DOHH2 (cell line): ENCODE measurements at regions not wholly inside any gene's neighbourhood (a gene's known extent, or its start where the extent isn't known, plus 50 kb on each side); places are given as distances from the start of the nearest gene placed in this dataset.

Experiments
- H3F3A ChIP-seq: fragments of 200-600 bp; sonication (generic), shearing (Covaris generic); 2 replicates; pipeline ENCODE4 v1.6.0; 2016; ENCODE audit warnings: antibody characterized with exemption, mild to moderate bottlenecking; ENCODE audit not compliant: control insufficient read depth, insufficient read depth
- H3K27ac ChIP-seq: fragments of 200-600 bp; sonication (generic); 2 replicates; pipeline ENCODE4 v1.5.1; 2014; ENCODE audit warnings: low read depth, mild to moderate bottlenecking, low read length, moderate library complexity
- H3K27me3 ChIP-seq: fragments of 200-600 bp; sonication (generic); 2 replicates; pipeline ENCODE4 v1.6.1; 2014; ENCODE audit warnings: mild to moderate bottlenecking, low read length, mixed read lengths; ENCODE audit not compliant: control insufficient read depth
- H3K36me3 ChIP-seq: fragments of 200-600 bp; sonication (generic); 2 replicates; pipeline ENCODE4 v1.6.1; 2014; ENCODE audit warnings: mild to moderate bottlenecking, low read length, moderate library complexity, mixed read lengths; ENCODE audit not compliant: control insufficient read depth
- H3K4me1 ChIP-seq: fragments of 200-600 bp; sonication (generic); 2 replicates; pipeline ENCODE4 v1.6.1; 2014; ENCODE audit warnings: mild to moderate bottlenecking, low read length, mixed read lengths; ENCODE audit not compliant: control insufficient read depth
- H3K4me2 ChIP-seq: fragments of 200-600 bp; sonication (generic); 2 replicates; pipeline ENCODE4 v1.6.0; 2014; ENCODE audit warnings: mild to moderate bottlenecking, low read length, moderate library complexity
- H3K4me3 ChIP-seq: fragments of 200-600 bp; sonication (generic); 2 replicates; pipeline ENCODE4 v1.5.1; 2014; ENCODE audit warnings: mild to moderate bottlenecking, low read length, mixed read lengths
- H3K79me2 ChIP-seq: fragments of 200-600 bp; sonication (generic); 2 replicates; pipeline ENCODE4 v1.6.1; 2014; ENCODE audit warnings: mild to moderate bottlenecking, low read length, mixed read lengths; ENCODE audit not compliant: control insufficient read depth
- H3K9me2 ChIP-seq: fragments of 200-600 bp; sonication (generic); replicated peaks from 2 replicates; pipeline ENCODE4 v1.6.1; 2014; ENCODE audit warnings: mild to moderate bottlenecking, low read length, mixed read lengths; ENCODE audit not compliant: control insufficient read depth
- H3K9me3 ChIP-seq: fragments of 200-600 bp; sonication (generic); 2 replicates; pipeline ENCODE4 v1.6.1; 2014; ENCODE audit warnings: antibody characterized with exemption, low read length, mixed read lengths; ENCODE audit not compliant: control insufficient read depth, insufficient read depth
- H4K20me1 ChIP-seq: fragments of 200-600 bp; sonication (generic); 2 replicates; pipeline ENCODE4 v1.6.0; 2014; ENCODE audit warnings: low read depth, mild to moderate bottlenecking, antibody characterized with exemption, low read length, moderate library complexity; ENCODE audit not compliant: control insufficient read depth, insufficient read depth
- EZH2phosphoT487 ChIP-seq: fragments of 200-600 bp; sonication (generic); IDR thresholded peaks from 2 replicates; pipeline ENCODE4 v1.6.1; 2017; ENCODE audit warnings: borderline replicate concordance, mild to moderate bottlenecking, antibody characterized with exemption, low read length, moderate library complexity, mixed read lengths
- TF ChIP-seq, protein P1 (sequence below): fragments of 200-600 bp; sonication (generic); IDR thresholded peaks from one replicate; pipeline ENCODE4 v1.5.1; 2014; ENCODE audit warnings: antibody characterized with exemption, mild to moderate bottlenecking, low read depth, low read length; ENCODE audit not compliant: poor library complexity, severe bottlenecking

DNA sequence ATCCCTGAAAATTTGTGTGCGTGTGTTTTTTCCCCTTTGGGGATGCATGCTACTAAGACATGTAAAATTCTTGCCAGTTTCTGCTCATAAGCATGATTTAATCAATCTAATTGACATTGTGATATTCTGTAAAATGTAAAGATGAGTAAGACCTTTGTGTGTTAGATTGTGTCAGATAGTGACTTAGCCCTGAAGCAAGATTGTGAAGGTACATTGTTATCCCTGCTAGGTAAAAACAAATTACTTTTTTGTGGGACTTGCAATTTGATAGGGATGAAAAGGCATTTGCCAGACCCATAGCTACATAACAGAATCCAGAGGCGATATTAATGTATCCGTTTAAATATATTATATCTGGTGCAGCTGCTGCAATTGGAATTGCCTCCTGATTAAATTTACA, 338.0 kb downstream of the RWDD3 start:
- Histone ChIP-seq H3K4me3 (no peak overlapping the region), H3K36me3 (no peaks in the 10 kb centered on the region), H3K4me2 (no peak overlapping the region), H4K20me1 (no peaks in the 10 kb centered on the region), H3K27me3 (no peaks in the 10 kb centered on the region), H3K4me1 (no peaks in the 10 kb centered on the region), H3K79me2 (no peaks in the 10 kb centered on the region), H3K9me2 (no peaks in the 10 kb centered on the region), H3F3A (no peaks in the 10 kb centered on the region), H3K9me3 (no peaks in the 10 kb centered on the region), H3K27ac (no peak overlapping the region)
- TF ChIP-seq, protein P1, sequence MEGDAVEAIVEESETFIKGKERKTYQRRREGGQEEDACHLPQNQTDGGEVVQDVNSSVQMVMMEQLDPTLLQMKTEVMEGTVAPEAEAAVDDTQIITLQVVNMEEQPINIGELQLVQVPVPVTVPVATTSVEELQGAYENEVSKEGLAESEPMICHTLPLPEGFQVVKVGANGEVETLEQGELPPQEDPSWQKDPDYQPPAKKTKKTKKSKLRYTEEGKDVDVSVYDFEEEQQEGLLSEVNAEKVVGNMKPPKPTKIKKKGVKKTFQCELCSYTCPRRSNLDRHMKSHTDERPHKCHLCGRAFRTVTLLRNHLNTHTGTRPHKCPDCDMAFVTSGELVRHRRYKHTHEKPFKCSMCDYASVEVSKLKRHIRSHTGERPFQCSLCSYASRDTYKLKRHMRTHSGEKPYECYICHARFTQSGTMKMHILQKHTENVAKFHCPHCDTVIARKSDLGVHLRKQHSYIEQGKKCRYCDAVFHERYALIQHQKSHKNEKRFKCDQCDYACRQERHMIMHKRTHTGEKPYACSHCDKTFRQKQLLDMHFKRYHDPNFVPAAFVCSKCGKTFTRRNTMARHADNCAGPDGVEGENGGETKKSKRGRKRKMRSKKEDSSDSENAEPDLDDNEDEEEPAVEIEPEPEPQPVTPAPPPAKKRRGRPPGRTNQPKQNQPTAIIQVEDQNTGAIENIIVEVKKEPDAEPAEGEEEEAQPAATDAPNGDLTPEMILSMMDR = no peak
- TF ChIP-seq EZH2phosphoT487 = no peak

DNA sequence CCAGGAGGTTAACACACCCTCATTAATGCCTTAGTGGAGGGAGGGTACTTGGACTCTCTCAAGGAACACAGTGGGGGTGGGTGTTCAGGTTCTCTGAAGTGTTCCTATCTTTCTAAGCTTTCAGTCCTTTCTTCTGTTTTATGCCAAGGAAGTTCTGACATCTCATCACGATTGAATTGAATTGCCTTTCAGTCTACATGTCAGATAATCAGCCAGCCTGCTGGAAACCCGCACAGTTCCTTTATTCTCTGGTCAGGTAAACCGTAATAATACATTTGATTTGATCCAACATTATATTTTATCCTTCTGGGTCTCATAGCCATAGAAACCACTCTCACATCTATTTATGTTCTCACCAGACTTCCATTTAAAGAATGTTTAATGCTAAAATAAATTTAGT, 339.0 kb downstream of the RWDD3 start:
- Histone ChIP-seq H3K27ac (no peak overlapping the region), H3K9me2 (no peaks in the 10 kb centered on the region), H3K9me3 (no peaks in the 10 kb centered on the region), H3K4me2 (no peak overlapping the region), H3F3A (no peaks in the 10 kb centered on the region), H3K36me3 (no peaks in the 10 kb centered on the region), H3K4me3 (no peak overlapping the region), H3K4me1 (no peaks in the 10 kb centered on the region), H3K27me3 (no peaks in the 10 kb centered on the region), H4K20me1 (no peaks in the 10 kb centered on the region), H3K79me2 (no peaks in the 10 kb centered on the region)
- TF ChIP-seq, protein P1 = no peak
- TF ChIP-seq EZH2phosphoT487 = no peak

DNA sequence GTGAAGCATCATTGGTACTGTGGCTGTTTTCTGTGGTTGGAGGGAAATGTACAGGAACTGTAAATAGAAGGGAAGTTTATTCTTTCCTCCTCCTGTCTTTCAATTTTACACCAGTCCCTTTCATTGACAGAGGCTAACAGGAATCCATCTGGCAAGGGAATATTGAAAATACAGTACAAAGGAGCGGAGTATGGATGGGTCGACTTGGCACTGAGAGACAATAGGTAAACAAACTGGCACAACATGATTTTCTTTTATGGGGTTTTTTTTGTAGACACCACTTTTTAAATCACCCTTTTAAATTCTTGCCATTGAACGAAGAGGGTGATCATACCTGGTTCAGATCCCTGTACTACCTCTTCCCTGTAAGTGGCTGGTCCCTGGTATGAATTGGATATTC, 341.3 kb downstream of the RWDD3 start:
- H3K4me2 ChIP-seq = no peak overlapping the region
- H3K27me3 ChIP-seq = no peaks in the 10 kb centered on the region
- H3F3A ChIP-seq = no peaks in the 10 kb centered on the region

More for the DNA sequence above, 341.3 kb downstream of the RWDD3 start:
- no peaks in the 10 kb centered on the region for H3K9me3 ChIP-seq
- no peak for TF ChIP-seq EZH2phosphoT487
- TF ChIP-seq, protein P1 = no peak
- H3K4me1 ChIP-seq = no peaks in the 10 kb centered on the region
- H3K9me2 ChIP-seq = no peaks in the 10 kb centered on the region
- H3K79me2 ChIP-seq = no peaks in the 10 kb centered on the region
- no peaks in the 10 kb centered on the region for H3K36me3 ChIP-seq
- H4K20me1 ChIP-seq = no peaks in the 10 kb centered on the region
- H3K27ac ChIP-seq = no peak overlapping the region
- no peak overlapping the region for H3K4me3 ChIP-seq
